Panc1 (cell line): ENCODE measurements at regions not wholly inside any gene's neighbourhood (a gene's known extent, or its start where the extent isn't known, plus 50 kb on each side); places are given as distances from the start of the nearest gene placed in this dataset.

Experiments
- ATAC-seq: fragments of 200-7000 bp; cut with Tn5 transposase; 2 replicates; pipeline ENCODE4 v1.9.1; 2020; ENCODE audit warnings: mild to moderate bottlenecking, moderate library complexity
- BruUV-seq: library from RNA; stranded (reverse); fragments of 400-500 nt; replicated peaks from 2 replicates; lab custom pipeline; 2021; lab: Mats Ljungman, UMichigan
- CTCF ChIA-PET: fragments of 300-600 bp; sonication (Branson Sonifier 250); formaldehyde crosslinking; loops from one replicate; lab custom pipeline; 2022; ENCODE audit warnings: antibody characterized with exemption; lab: Charles Lee
- POLR2A ChIA-PET: fragments of 300-600 bp; sonication (Branson Sonifier 250); formaldehyde crosslinking; loops from one replicate; lab custom pipeline; 2022; ENCODE audit warnings: antibody characterized with exemption; lab: Charles Lee
- DNase-seq: peaks from one replicate; pipeline ENCODE4 v3.0.0-alpha.2; 2010; ENCODE audit warnings: low read depth, low spot score
- H3K27ac ChIP-seq: 2 replicates; pipeline ENCODE4 v1.5.1; 2011; ENCODE audit warnings: mild to moderate bottlenecking, low read length, inconsistent platforms
- H3K27me3 ChIP-seq: fragments of 200-500 bp; sonication (Bioruptor generic); 2 replicates; pipeline ENCODE4 v1.6.0; 2014; ENCODE audit warnings: low read length, inconsistent platforms; ENCODE audit not compliant: control insufficient read depth, insufficient read depth
- H3K36me3 ChIP-seq: fragments of 200-500 bp; sonication (Bioruptor generic); 2 replicates; pipeline ENCODE4 v1.5.1; 2014; ENCODE audit warnings: inconsistent platforms, mild to moderate bottlenecking, low read length, moderate library complexity; ENCODE audit not compliant: control insufficient read depth, insufficient read depth
- H3K4me1 ChIP-seq: 2 replicates; pipeline ENCODE4 v1.5.1; 2011; ENCODE audit warnings: inconsistent platforms, mild to moderate bottlenecking, low read length, moderate library complexity; ENCODE audit not compliant: control insufficient read depth, insufficient read depth
- H3K4me3 ChIP-seq, 2 experiments: 2 replicates each; pipeline ENCODE4 v1.5.1; 2011 to 2012; ENCODE audit warnings: low read depth in 2 of 2, low read length in 2 of 2, mild to moderate bottlenecking in 2 of 2, inconsistent platforms in 1 of 2, moderate library complexity in 1 of 2
- H3K9me3 ChIP-seq: fragments of 200-500 bp; sonication (Bioruptor generic); 2 replicates; pipeline ENCODE4 v1.5.1; 2014; ENCODE audit warnings: low read depth, mild to moderate bottlenecking, inconsistent platforms, low read length, moderate library complexity; ENCODE audit not compliant: control insufficient read depth, insufficient read depth
- CTCF ChIP-seq: fragments of 450-650 bp; IDR thresholded peaks from 2 replicates; pipeline ENCODE4 v1.5.1; 2017; ENCODE audit warnings: mild to moderate bottlenecking
- POLR2AphosphoS5 ChIP-seq: IDR thresholded peaks from 2 replicates; pipeline ENCODE4 v1.6.1; 2012; ENCODE audit warnings: mild to moderate bottlenecking, low read depth, low read length, moderate library complexity
- SIN3A ChIP-seq: IDR thresholded peaks from 2 replicates; pipeline ENCODE4 v1.6.1; 2012; ENCODE audit warnings: low read depth, mild to moderate bottlenecking, low read length, moderate library complexity, borderline replicate concordance; ENCODE audit not compliant: insufficient read depth
- TCF7L2 ChIP-seq: IDR thresholded peaks from 2 replicates; pipeline ENCODE4 v1.6.1; 2011; ENCODE audit warnings: mild to moderate bottlenecking, low read depth, low read length, inconsistent platforms
- in situ Hi-C: cut with HindIII; loops from 2 replicates; pipeline ENCODE4 v1.10.0; 2016; ENCODE audit warnings: low sequenced_read_pairs, low pct_unique_long_range_greater_than_20kb
- intact Hi-C: fragments of 100-400 bp; cut with micrococcal nuclease; formaldehyde crosslinking; loops from one replicate; pipeline ENCODE4 v1.10.0; 2022; ENCODE audit not compliant: unreplicated experiment
- TF ChIP-seq, protein P1 (sequence below), 2 experiments: IDR thresholded peaks; 2 replicates each; pipeline ENCODE4 v1.6.1; 2011 to 2012; ENCODE audit warnings: low read depth in 2 of 2, control low read depth in 1 of 2, low read length in 1 of 2, mild to moderate bottlenecking in 1 of 2, moderate library complexity in 1 of 2; ENCODE audit not compliant: insufficient read depth in 1 of 2

GRCh38 chr12:46533723-46534122, 161.2 kb upstream of the SLC38A2 start:
- TF ChIP-seq CTCF (no peak), POLR2AphosphoS5 (no peak), TCF7L2 (no peak), SIN3A (no peak)
- TF ChIP-seq, protein P1, sequence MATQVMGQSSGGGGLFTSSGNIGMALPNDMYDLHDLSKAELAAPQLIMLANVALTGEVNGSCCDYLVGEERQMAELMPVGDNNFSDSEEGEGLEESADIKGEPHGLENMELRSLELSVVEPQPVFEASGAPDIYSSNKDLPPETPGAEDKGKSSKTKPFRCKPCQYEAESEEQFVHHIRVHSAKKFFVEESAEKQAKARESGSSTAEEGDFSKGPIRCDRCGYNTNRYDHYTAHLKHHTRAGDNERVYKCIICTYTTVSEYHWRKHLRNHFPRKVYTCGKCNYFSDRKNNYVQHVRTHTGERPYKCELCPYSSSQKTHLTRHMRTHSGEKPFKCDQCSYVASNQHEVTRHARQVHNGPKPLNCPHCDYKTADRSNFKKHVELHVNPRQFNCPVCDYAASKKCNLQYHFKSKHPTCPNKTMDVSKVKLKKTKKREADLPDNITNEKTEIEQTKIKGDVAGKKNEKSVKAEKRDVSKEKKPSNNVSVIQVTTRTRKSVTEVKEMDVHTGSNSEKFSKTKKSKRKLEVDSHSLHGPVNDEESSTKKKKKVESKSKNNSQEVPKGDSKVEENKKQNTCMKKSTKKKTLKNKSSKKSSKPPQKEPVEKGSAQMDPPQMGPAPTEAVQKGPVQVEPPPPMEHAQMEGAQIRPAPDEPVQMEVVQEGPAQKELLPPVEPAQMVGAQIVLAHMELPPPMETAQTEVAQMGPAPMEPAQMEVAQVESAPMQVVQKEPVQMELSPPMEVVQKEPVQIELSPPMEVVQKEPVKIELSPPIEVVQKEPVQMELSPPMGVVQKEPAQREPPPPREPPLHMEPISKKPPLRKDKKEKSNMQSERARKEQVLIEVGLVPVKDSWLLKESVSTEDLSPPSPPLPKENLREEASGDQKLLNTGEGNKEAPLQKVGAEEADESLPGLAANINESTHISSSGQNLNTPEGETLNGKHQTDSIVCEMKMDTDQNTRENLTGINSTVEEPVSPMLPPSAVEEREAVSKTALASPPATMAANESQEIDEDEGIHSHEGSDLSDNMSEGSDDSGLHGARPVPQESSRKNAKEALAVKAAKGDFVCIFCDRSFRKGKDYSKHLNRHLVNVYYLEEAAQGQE (IDR thresholded peaks at IDR 0.05; ENCODE audit: insufficient read depth in 1 of 2, low read depth in 2 of 2, low read length in 1 of 2): no peak
- H3K4me1 ChIP-seq: no peaks in the 10 kb centered on the region; the same call in 1 of the 2 replicates
- H3K36me3 ChIP-seq: no peaks in the 10 kb centered on the region
- CTCF ChIA-PET: no interaction called here
- H3K27me3 ChIP-seq: no peaks in the 10 kb centered on the region
- no TSS peak for BruUV-seq
- DNase-seq: no peak
- intact Hi-C loops: no loop called here
- in situ Hi-C loops: no loop called here
- no peak overlapping the region for H3K4me3 ChIP-seq
- POLR2A ChIA-PET: no interaction called here
- no peak for ATAC-seq
- no peak overlapping the region; the same call in 1 of the 2 replicates for H3K27ac ChIP-seq
- peaks cover 29% of the 10 kb centered on the region for H3K9me3 ChIP-seq

DNA sequence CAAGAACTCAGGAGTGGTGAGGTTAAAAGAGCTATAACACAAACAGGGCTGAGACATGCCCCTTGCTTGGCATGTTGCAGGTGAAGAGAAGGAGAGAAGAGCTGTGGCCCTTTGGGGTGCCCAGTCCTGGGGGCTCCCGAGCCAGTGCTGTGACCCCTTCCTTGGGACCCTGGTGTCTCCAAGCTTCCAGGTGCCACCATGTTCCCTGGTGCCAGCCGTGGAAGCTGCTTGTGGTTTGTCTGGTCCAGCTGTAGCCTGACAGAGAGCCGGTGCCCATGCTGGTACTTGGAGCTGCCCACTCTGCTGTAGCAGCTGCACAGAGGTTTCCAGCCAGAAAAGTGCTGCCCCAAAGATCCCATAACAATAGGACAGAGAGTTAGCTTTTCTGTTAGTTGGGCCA, 159.2 kb upstream of the SLC38A2 start:
- TF ChIP-seq SIN3A (no peak), CTCF (no peak), TCF7L2 (no peak), POLR2AphosphoS5 (no peak)
- TF ChIP-seq, protein P1 (IDR thresholded peaks at IDR 0.05; ENCODE audit: insufficient read depth in 1 of 2, low read depth in 2 of 2, low read length in 1 of 2): no peak
- in situ Hi-C loops (no loop called here), intact Hi-C loops (no loop called here)
- Histone ChIP-seq H3K9me3 (peaks cover 40% of the 10 kb centered on the region), H3K36me3 (no peaks in the 10 kb centered on the region), H3K4me1 (no peaks in the 10 kb centered on the region), H3K27ac (no peak overlapping the region), H3K4me3 (no peak overlapping the region), H3K27me3 (no peaks in the 10 kb centered on the region)
- no TSS peak for BruUV-seq
- ATAC-seq (no peak), DNase-seq (no peak)
- POLR2A ChIA-PET: interaction anchor here (0.7 kb wide), 1 partner anchor 160 kb away, joined by 3 read pairs; no protein-coding TSS in a partner anchor
- CTCF ChIA-PET: no interaction called here
